IPS-18a (cell line): ENCODE measurements at regions not wholly inside any gene's neighbourhood (a gene's known extent, or its start where the extent isn't known, plus 50 kb on each side); places are given as distances from the start of the nearest gene placed in this dataset.

Source experiments
- H3K27ac ChIP-seq: one replicate; pipeline ENCODE4 v1.5.1; 2013; ENCODE audit warnings: low read length
- H3K27me3 ChIP-seq: one replicate; pipeline ENCODE4 v1.6.1; 2013; ENCODE audit warnings: mild to moderate bottlenecking, low read length; ENCODE audit not compliant: control insufficient read depth, insufficient read depth
- H3K36me3 ChIP-seq: one replicate; pipeline ENCODE4 v1.6.1; 2013; ENCODE audit warnings: low read depth, low read length; ENCODE audit not compliant: control insufficient read depth
- H3K4me1 ChIP-seq: one replicate; pipeline ENCODE4 v1.6.1; 2013; ENCODE audit warnings: low read depth, low read length; ENCODE audit not compliant: control insufficient read depth
- H3K4me3 ChIP-seq: one replicate; pipeline ENCODE4 v1.5.1; 2013; ENCODE audit warnings: low read length
- H3K9ac ChIP-seq: one replicate; pipeline ENCODE4 v1.6.1; 2013; ENCODE audit warnings: mild to moderate bottlenecking, low read length, moderate library complexity
- H3K9me3 ChIP-seq: one replicate; pipeline ENCODE4 v1.6.1; 2013; ENCODE audit warnings: low read depth, low read length; ENCODE audit not compliant: control insufficient read depth

DNA sequence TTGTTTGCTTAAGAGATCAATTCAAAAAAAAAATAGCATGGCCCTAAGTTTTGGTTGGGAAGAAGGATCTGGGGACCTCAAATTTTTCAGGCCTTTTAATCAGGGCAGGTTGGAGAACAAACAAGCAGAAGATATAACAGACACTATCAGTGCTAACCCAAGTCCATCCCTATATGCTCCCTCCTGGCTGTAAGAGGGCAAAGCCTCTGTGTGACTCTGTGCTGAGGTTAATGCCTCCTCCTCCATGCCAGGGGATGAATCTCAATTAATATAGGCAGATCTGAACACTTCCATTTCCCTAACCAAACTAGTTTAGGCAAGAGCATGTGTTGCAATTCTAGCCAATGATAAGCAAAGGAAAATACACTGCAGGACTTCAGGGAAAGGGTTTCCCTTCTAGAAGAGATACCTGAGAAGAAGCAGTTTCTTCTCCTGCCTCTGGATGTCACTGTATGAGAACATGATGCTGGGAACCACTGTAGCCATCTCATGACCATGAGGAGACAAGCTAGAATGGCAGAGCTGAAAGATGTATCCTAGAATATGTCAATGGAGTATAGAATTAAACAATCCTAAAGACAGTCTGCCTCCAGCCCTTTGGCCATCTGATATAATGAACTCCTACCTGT is 76.0 kb downstream of the CHD9NB start:
- Histone ChIP-seq H3K9me3 (no peaks in the 10 kb centered on the region), H3K9ac (no peak overlapping the region), H3K4me3 (no peak overlapping the region), H3K27ac (no peak overlapping the region), H3K27me3 (no peaks in the 10 kb centered on the region), H3K36me3 (no peaks in the 10 kb centered on the region), H3K4me1 (no peaks in the 10 kb centered on the region)

DNA sequence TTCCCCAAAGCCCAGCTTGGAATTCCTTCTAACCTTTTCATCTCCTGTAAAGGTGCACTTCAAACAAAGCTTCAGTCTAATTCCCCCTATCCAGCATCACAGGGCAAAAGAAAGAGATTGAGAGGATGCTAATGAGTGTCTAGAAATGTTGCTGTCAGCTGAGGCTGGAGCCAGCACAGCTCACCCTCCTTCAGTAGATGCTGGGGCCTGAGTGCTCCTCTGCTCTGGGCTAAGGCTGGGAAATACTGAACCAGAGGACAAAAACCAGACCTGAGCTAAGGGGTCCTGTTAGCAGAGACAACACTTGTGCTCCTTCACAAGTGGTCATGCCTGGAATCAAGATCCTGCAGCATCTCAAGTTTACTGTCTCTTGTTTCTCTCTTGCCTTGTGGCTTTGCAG is 85.0 kb downstream of the CHD9NB start:
- no peaks in the 10 kb centered on the region for H3K9me3 ChIP-seq
- no peaks in the 10 kb centered on the region for H3K27me3 ChIP-seq
- no peak overlapping the region for H3K9ac ChIP-seq
- no peak overlapping the region for H3K27ac ChIP-seq
- no peak overlapping the region for H3K4me3 ChIP-seq
- H3K36me3 ChIP-seq: no peaks in the 10 kb centered on the region
- peaks cover 13% of the 10 kb centered on the region for H3K4me1 ChIP-seq

DNA sequence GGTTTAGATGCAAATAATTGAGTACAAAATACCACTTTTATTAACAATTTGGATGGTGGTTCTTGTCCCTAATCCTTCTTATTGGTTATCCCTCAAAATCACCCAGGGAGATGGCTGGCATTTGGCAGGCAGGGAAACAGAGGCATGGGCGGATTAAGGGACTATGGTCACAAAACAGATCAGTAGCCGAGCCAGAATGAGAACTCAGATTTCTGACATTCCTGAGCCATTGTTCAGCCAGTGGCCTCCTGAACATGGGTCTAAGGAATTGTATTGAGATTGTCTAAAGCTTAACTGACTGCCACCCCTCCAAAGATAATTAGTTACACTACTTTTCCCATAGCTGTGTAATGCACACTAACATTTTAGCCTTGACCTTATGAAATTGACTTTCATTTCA is 88.4 kb downstream of the CHD9NB start:
- Histone ChIP-seq H3K9me3 (no peaks in the 10 kb centered on the region), H3K36me3 (no peaks in the 10 kb centered on the region)

GRCh38 chr16:52963855-52964242 is 88.8 kb downstream of the CHD9NB start:
- H3K36me3 ChIP-seq: no peaks in the 10 kb centered on the region
- H3K4me1 ChIP-seq: peaks cover 13% of the 10 kb centered on the region
- H3K4me3 ChIP-seq: no peak overlapping the region
- H3K9ac ChIP-seq: no peak overlapping the region
- peak overlapping the region; percentile 21 for H3K27ac ChIP-seq
- no peaks in the 10 kb centered on the region for H3K9me3 ChIP-seq
- H3K27me3 ChIP-seq: no peaks in the 10 kb centered on the region

More for the DNA sequence above, 88.4 kb downstream of the CHD9NB start:
- H3K4me3 ChIP-seq: no peak overlapping the region
- H3K9ac ChIP-seq: no peak overlapping the region
- no peaks in the 10 kb centered on the region for H3K27me3 ChIP-seq
- H3K27ac ChIP-seq: no peak overlapping the region
- peaks cover 13% of the 10 kb centered on the region for H3K4me1 ChIP-seq

DNA sequence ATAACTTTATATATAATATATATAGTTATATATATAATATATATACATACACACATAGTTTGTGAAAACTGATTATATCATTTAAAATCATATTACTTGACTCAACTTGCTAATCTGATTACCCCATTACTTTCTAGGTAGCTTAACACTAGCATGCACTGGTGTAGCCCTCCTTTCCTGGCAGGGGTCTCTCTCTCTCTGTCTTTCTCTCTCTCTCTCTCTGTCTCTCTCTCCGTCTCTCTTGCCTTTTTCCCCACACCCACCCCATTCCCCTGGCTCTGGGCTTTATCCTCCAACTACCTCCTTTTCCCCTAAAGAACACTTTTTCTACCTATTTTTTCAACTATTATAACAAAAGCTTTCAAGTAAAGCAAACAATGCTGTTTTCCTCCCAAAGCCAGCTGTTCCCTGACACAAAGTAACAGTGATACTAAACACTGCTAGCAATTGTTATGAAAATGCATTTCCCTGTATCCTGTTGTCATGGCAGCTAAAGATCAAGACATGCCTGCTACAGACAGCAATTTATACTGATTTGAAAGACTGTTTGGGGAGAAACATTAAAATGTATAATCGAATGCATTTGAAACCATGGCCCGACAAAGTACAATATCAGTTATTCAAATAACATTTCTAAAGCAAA is 89.4 kb downstream of the CHD9NB start:
- peak overlapping the region; percentile 46 for H3K27ac ChIP-seq
- no peaks in the 10 kb centered on the region for H3K27me3 ChIP-seq
- no peaks in the 10 kb centered on the region for H3K9me3 ChIP-seq
- H3K4me1 ChIP-seq: peaks cover 13% of the 10 kb centered on the region
- no peaks in the 10 kb centered on the region for H3K36me3 ChIP-seq
- H3K4me3 ChIP-seq: peak overlapping the region; percentile 7
- H3K9ac ChIP-seq: no peak overlapping the region

GRCh38 chr16:52958951-52959350 is 93.7 kb downstream of the CHD9NB start:
- Histone ChIP-seq H3K4me1 (peaks cover 9% of the 10 kb centered on the region), H3K36me3 (no peaks in the 10 kb centered on the region), H3K27ac (no peak overlapping the region), H3K27me3 (no peaks in the 10 kb centered on the region), H3K4me3 (no peak overlapping the region), H3K9ac (no peak overlapping the region), H3K9me3 (no peaks in the 10 kb centered on the region)

DNA sequence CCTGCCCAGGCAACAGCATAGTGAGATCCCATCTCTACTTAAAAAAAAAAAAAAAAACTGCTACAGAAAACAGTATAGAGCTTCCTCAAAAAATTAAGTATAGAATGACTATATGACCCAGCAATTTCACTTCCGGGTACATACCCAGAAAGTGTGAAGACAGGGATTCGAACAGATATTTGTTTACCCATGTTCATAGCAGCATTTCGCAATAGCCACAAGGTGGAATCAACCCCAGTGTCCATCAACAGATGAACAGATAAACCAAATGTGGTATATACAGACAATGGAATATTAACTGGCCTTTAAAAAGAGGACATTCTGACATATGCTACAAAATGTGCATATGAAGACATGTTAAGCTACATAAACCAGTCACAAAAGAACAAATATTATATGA is 95.5 kb downstream of the CHD9NB start:
- H3K9me3 ChIP-seq: no peaks in the 10 kb centered on the region
- H3K9ac ChIP-seq: no peak overlapping the region
- H3K27ac ChIP-seq: no peak overlapping the region
- H3K27me3 ChIP-seq: no peaks in the 10 kb centered on the region
- H3K4me1 ChIP-seq: no peaks in the 10 kb centered on the region
- H3K4me3 ChIP-seq: no peak overlapping the region
- no peaks in the 10 kb centered on the region for H3K36me3 ChIP-seq

DNA sequence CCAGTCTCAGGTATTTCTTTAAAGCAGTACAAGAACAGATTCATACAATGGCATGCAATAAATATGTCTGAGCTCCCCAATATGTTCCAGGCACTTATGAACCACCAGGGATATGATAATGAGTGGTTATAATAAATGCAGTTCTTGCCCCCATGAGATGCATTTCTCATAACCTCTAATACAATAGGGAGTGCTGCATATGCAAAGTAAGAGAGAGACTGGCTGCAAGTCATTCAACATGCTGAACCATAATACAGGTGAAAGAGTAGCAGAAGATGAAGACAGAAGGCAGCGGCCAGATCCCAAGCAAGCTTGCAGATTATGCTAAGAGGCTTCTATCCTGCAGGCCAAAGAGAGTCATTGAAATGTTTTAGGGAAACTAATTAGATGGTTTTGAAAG is 96.7 kb downstream of the CHD9NB start:
- Histone ChIP-seq H3K4me1 (no peaks in the 10 kb centered on the region), H3K4me3 (no peak overlapping the region), H3K27me3 (no peaks in the 10 kb centered on the region), H3K9ac (no peak overlapping the region), H3K9me3 (no peaks in the 10 kb centered on the region), H3K36me3 (no peaks in the 10 kb centered on the region), H3K27ac (no peak overlapping the region)

DNA sequence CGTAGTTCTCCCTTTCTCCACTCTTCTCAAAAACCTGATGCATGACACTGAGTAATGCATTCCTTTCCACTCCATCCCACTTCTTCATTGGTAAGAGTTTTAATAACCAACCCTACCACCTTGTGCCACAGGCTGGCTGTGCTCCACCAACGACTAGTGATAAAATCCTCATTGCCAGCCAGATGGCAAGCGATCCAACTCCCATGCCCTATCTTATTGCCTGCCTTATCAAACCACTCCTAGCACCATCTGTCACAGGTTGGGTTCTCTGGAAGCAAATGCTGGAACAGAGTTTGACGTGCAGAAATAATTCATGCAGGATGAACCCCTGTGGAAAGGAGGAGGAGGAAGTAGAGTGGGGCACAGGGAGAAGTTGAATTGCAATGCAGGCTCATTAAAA is 99.5 kb downstream of the CHD9NB start:
- H3K4me3 ChIP-seq: no peak overlapping the region

DNA sequence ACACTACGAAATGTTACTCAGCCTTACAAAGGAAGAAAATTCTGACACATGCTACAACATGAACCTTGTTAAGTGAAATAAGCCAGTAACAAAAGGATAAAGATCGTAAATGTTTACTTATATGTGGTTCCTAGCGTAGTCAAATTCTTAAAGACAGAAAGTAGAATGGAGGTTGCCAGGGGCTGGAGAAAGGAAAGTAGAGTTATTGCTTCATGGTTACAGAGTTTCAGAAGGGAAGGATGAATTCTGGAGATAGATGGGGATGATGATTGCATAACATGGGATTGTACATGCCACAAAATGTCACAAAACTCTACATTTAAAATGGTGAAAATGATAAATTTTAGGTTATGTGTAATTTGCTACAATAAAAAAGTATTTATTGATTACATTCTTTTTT is 103.8 kb downstream of the CHD9NB start:
- Histone ChIP-seq H3K4me1 (no peaks in the 10 kb centered on the region), H3K9ac (no peak overlapping the region), H3K27me3 (no peaks in the 10 kb centered on the region), H3K4me3 (no peak overlapping the region), H3K27ac (no peak overlapping the region), H3K9me3 (no peaks in the 10 kb centered on the region), H3K36me3 (no peaks in the 10 kb centered on the region)

More for the DNA sequence above, 99.5 kb downstream of the CHD9NB start:
- Histone ChIP-seq H3K27me3 (no peaks in the 10 kb centered on the region), H3K9me3 (no peaks in the 10 kb centered on the region), H3K9ac (no peak overlapping the region), H3K4me1 (no peaks in the 10 kb centered on the region), H3K36me3 (no peaks in the 10 kb centered on the region), H3K27ac (no peak overlapping the region)

- Histone ChIP-seq H3K27me3 (no peaks in the 10 kb centered on the region), H3K27ac (no peak overlapping the region), H3K4me3 (no peak overlapping the region), H3K4me1 (no peaks in the 10 kb centered on the region), H3K9me3 (no peaks in the 10 kb centered on the region), H3K36me3 (no peaks in the 10 kb centered on the region), H3K9ac (no peak overlapping the region)
Measured at GRCh38 chr16:52932321-52932720, 120.4 kb downstream of the CHD9NB start.
